GM19240 (cell line): ENCODE measurements at regions not wholly inside any gene's neighbourhood (a gene's known extent, or its start where the extent isn't known, plus 50 kb on each side); places are given as distances from the start of the nearest gene placed in this dataset.
"Not testable (repeated sequence)": the region's sequence is repeated elsewhere in the genome, so short reads cannot be mapped to it uniquely, and the experiment has no call there.

Experiments
- DNase-seq: peaks from one replicate; pipeline ENCODE4 v3.0.0; 2011; ENCODE audit warnings: low spot score; ENCODE audit not compliant: insufficient read length

DNA sequence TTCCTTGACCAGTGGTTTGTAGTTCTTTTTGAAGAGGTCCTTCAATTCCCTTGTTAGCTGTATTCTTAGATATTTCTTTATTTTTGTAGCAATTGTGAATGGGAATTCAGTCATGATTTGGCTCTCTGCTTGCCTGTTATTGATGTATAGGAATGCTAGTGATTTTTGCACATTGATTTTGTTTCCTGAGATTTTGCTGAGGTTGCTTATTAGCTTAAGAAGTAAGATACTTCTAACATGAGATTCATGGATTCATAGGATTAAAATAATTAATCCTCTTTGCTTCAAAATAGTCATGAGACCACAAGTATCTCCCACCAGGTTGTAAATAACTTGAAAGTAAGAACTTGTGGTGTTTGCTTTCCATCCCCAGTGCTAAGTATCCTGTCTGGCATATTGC is 308.9 kb downstream of the DTHD1 start:
- no peak for DNase-seq

DNA sequence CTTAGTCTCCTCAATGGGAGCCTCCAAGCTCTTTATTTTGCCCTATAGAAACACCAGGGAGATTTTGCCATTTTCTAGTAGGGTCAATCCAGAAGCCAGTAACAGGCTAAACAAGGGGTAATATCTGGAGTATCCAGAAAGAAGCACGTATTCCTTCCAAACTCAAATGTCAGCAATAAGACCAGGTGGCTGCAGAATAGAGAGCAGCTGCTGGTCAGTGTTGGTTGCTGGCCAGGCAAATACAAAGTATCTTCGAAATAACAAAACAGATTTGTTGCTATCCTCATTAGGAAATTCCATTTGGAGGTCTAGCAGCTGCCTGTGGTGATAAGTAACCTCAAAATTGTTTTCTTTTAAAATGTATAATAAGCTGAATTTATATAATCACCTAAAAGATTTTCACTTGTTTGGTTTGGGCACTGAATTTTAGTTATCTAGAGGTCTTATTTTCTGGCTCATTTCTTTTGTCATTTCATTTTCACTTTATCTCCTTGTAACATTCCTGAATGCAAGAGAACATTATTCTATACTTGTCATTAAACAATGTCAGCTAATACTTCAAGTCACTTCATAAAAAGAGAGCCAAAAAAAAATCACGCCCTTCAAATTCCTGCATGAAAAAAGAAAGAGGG is 320.6 kb downstream of the DTHD1 start:
- DNase-seq, result no peak

DNA sequence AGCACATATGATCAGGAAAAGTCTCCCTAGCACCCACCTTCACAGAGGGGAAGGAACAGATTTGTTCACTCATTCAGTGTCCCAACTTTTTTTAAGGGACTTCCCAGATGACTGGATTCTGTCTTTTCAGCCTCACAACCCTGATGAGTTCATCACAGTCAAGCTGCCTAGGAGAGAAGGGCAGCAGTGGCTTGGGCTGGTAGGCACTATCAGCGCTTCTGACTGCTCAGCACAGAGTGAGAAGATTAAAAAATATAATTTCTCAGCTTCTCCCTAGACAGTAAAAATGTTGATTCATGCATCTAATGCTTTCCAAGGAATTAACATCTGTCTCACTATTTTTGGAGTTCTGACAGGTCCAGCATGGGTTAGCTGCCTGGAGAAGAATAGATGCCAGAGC is 328.2 kb downstream of the DTHD1 start:
- no peak for DNase-seq

DNA sequence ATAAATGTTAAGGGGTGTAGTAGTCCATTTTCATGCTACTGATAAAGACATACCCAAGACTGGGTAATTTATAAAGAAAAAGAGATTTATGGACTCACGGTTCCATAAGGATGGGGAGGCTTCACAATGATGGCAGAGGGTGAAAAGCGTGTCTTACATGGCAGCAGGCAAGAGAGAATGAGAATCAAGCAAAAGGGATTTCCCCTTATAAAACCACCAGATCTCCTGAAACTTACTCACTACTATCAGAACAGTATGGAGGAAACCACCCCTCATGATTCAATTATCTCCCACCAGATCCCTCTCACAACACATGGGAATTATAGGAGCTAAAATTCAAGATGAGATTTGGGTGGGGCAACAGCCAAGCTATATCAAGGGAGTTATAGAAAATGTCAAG is 329.2 kb downstream of the DTHD1 start:
- no peak for DNase-seq

DNA sequence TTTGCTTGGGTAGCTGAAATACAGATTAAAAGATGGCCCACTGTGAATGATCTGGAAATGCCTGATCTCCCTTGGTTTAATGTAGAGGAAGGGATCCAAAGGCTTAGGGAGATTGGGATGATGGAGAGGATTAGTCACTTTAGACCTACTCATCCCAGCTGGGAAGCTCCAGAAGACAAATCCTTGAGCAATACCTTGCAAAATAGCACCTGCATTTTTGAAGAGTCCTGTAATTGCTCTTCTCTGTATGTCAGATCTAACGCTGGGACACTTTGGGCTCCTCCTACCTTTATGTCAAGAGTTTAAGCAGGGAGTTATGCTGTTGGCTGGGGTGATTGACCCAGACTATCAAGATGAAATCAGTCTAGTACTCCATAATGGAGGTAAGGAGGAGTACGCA is 331.7 kb downstream of the DTHD1 start:
- not testable (repeated sequence) for DNase-seq

DNA sequence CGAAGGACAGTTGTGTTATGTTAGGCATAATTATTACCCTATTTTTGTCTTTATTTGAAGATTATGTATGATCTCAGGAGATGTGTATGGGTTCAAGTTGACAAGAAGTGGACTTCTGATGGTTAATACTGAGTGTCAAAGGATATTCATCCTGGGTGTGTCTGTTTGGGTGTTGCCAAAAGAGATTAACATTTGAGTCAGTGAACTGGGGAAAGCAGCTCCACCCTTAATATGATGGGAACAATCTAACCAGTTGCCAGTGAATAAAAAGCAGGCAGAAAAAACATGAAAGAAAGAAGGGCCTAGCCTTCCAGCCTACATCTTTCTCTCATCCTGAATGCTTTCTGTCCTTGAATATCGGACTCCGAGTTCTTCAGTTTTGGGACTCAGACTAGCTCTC is 332.6 kb downstream of the DTHD1 start:
- no peak for DNase-seq

DNA sequence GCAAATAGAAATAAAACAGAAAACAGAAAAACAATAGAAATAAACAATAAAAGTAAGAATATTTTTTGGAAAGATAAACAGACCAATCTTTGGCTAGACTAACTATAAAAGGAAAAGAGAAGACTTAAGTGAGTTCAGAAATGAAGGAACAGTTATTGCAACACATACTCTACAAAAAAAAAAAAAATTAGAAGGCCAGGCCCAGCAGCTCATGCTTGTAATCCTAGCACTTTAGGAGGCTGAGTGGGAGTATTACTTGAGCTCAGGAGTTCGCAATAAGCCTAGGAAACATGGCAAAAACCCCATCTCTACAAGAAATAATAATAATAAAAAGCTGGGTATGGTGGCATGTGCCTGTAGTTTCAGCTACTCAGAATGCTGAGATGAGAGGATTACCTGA is 336.7 kb downstream of the DTHD1 start:
- DNase-seq, result no peak

DNA sequence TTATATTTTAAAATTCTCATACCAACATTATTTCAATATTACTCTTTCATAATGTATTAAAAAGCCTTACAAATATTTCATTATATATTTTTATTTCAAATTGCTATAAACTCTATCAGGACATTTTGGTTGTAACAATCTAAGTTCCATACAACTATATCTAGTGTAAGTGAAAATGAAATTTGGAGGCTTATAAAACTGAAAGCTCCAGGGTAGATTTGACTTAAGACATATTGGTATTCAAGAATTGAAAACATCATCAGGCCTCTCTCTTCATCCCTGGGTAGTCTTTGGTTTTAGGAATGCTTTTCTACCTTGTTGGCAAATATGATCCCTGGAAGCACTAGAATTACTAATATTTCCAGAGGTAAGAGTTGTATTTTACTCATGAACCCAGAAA is 342.6 kb downstream of the DTHD1 start:
- no peak for DNase-seq

DNA sequence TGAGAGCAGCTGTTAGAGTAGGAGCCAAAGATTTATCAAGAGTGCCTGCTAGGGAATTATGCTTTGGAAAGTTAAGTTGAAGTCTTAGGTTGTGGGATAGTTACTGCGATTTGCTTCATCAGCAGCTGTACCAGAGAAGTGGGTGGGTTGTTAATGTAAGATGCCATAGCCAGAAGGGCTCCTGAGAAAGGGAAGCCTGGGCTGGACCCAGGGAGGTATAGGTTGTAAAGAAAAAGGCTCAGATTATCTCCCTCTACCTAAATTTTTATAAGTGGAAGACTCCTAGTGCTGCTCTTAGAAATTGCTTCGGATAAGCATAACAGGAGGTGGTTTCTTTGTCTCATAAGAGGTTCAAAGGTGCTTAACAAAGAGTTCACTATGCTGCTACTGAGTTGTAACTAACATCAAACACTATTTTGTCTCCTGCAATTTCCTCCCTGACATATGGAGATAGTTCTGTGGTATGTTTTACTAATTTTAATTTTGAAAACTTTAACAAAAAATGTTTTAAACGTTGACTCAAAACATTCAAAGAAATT is 356.9 kb downstream of the DTHD1 start:
- no peak for DNase-seq

DNA sequence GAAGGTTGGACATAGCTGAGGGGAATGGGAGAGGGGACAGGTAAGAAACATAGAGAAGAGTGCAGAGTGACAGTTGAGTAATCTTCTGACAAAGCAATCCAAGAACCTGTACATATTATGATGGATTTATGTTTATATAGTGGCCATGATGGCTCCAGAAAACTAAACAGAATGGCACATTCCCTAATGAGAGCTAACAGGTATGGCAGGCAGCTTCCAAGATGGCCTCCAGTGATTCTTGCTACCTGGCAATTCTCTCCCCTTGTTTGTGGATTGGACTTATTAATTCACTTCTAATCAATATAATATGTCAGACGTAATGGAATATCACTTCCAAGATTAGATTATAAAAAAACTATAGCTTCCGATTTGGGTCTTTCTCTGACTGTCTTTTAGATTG is 359.5 kb downstream of the DTHD1 start:
- DNase-seq, result no peak

DNA sequence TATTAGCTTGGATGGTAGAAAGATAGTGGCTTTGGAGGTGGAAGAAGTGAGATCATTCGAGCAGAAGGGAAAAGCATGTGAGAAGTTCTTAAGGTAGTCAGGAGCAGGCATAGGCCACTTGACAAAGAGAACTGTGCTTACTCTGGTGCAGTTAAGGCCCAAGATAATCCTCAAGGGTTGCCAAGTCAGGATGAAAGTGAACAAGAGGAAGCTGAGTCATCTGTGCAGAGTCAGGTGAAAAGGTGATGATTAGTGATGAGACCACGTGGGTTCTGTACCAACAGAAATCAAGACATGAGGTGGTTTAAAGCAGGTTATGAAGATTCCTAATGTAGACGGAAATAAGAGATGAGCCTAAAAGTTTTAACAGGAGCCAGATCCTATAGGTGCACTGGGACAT is 369.8 kb downstream of the DTHD1 start:
- DNase-seq, result peak; percentile 24

DNA sequence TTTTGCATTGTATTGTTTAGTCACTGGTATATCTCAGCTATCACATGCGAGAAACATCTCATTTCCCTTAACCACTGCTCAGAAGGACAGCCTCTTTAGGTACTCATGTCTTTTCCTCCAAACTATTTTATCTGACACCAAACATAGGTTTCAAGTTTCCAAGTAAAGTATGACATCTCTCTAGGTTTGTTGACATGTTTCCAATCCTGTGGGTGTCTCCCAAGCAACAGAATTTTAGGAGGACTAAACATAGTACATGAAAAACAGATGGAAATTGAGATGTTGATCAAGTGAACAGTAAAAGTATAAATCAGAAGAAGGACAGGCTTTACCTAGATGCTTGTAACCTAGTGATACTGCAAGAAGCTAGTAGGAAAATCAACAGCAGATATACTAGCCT is 371.4 kb downstream of the DTHD1 start:
- no peak for DNase-seq

DNA sequence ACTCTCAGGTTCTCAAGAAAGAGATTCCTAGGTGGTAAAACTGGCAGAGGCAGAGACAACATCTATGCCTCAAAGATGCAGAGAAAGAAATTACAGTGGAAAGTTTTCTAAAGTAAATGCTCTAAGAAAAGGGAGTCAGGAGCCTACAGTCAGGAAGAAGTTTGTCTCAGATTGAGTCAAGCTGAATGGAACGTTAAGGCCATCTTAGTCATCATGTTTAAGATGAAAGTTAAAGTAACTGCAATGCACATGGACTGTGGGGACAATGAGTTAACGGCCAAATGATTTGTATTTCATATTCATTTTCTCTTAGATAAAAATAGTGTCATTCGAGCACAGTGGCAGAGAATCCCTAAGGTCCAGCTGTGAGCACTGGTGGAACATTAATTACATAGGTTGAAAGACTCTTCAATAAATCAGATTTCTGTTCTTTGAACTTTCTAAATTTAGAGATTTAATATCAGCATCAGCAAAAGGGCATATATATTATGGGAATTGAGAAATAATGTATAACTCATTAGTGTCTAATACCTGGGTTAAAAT is 384.6 kb downstream of the DTHD1 start:
- DNase-seq, result no peak

DNA sequence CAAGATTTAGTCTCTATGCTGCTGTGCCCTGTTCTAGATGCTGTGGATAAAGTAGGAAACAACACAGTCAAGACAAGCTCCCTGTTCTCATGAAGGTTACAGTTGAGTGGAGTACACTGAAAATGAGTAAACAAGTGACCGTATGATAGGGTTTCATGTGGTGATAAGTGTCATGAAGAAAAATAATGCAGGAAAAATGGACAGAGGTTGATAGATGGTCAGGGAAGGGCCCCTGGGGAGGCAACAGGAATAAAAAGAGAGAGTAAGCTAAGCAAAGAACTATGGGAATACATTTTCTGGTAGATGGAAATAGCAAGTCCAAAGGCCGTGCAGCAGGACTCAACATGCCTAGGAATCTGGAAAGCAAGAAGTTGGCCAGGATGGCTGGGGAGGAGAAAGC is 394.0 kb downstream of the DTHD1 start:
- no peak for DNase-seq

DNA sequence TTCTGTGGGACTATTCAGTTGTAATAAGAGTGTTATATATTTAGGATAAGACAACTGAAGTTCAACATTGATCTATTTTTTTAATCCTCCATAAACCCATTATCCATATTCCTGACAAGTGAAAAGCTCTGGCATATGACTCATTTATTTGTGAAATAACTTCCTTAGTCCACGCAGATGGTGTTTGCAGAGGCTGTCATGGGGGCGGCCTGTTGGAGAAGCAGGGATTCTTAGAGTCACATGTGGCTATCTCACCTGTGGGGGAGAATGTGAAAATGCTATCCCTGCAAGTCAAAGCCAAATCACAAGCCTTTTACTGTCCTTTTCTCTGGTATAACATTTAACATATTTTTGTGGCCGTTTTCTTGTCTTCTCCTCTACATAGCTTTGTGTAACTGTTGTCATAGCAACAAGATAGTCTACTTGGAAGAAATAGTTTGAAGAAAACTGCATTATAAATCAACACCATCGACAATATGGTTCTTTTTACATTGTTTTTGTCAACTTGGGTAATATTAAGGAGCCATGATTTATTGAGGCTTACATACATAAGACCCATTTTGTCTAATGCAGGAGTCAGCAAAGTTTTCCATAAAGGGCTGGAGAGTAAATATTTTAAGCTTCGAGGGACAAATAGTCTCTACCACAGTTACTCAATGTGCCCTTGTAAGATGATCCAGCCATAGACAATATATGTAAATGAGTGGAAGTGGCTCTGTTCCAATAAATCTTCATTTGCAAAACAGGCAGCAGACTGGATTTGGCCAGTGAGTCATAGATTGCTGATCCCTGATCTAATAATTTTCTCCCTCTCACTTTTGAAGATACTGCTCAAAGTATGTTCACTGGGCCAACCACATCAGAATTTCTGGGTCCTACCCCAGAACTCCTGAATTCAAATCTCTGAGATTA is 395.0 kb downstream of the DTHD1 start:
- DNase-seq, result no peak

DNA sequence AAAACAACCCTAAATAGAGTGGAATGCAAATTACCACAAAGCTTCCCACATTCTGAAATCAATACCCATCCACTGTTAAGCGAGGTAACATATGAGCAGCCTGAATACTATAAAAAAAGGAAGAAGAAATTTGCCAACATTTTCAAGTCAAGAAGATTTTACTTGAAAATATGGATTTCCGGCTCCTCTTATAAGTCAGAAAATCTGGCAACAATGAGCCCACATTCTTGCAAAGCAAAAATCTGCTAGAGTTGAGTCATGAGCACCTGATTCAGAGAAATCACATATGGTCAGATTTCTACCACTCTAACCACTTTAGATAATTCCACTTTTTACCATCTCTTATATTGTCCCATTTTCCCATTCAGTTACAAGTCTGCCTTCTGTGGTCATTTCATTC is 395.7 kb downstream of the DTHD1 start:
- no peak for DNase-seq

DNA sequence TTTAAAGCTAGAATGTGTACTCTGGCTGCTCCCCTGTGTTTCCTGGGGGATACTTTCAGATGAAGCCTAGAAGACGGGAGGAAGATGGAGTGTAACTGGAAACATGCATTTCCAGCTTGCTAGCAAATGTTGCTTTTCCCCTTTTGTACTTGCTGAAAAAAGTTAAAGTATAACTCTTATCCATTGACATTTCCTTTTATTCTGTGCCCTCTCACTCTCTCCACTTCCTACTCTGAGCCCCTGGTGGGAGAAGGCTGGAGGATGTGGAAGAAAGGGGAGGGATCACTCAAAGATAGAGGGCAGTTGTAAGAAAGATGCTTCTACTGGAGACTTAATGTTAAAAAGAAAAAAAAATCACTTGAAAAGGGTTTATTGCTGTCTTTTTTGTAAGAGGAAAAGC is 396.5 kb downstream of the DTHD1 start:
- DNase-seq, result no peak

DNA sequence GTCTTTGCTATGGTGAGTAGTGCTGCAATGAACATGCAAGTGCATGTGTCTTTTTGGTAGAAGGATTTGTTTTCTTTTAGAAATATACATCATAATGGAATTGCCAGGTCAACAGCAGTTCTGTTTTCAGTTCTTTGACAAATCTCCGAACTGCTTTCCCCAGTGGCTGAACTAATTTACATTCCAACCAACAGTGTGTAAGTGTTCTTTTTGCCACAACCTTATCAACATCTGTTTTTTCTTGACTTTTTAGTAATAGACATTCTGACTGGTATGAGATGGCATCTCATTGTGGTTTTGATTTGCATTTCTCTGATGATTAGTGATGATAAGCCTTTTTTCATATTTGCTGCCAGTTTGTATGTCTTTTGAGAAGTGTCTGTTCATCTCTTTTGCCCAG is 406.3 kb downstream of the DTHD1 start:
- DNase-seq, result no peak

DNA sequence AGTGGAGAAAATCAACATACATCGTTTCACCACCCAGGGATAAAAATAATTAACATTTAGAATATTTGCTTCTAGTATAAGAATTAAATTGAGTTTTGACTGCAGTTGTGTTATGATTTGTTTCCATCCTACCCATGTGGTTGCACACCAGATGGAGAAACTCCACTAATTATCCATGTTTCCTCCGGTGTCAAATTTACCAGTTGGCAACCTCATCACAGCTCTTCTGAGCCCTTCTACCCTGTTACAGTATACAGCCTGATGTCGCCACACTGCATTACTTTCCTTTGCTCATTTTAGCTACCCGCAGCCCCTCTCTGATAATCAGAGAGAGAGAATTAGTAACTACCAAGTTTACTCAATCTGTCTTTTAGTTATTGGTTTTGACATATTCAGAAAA is 411.2 kb downstream of the DTHD1 start:
- no peak for DNase-seq

DNA sequence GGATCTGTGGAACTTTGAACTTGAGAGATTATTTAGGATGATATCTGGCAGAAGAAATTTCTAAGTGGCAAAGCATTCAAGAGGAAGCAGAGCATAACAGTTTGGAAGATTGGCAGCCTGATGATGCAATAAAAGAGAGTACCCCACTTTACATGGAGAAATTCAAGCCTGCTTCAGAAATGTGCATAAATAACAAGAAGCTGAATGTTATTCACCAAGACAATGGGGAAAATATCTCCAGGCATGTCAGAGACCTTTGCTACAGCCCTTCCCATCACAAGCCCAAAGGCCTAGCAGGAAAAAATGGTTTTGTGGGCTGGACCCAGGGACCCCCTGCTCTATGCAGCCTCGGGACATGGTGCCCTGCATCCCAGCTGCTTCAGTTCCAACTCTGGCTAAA is 420.8 kb downstream of the DTHD1 start:
- no peak for DNase-seq

DNA sequence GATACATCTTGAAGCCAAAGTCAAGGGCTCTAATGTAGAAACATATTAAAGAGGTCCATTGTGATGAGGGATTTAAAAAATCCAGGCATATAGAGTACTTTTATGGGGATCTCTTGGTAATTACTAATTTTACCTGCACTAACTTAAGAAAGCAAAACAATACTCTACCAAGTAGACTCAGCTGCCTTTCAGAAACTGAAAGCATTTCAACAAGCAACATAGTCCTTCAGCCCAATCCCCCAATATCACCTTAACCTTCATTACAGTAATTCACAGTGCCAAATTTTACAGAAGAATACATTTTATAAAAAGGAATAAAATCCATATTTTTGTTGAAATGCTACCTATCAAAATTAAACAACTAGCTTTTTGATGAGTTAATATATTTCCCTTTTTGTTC is 422.9 kb downstream of the DTHD1 start:
- no peak for DNase-seq

DNA sequence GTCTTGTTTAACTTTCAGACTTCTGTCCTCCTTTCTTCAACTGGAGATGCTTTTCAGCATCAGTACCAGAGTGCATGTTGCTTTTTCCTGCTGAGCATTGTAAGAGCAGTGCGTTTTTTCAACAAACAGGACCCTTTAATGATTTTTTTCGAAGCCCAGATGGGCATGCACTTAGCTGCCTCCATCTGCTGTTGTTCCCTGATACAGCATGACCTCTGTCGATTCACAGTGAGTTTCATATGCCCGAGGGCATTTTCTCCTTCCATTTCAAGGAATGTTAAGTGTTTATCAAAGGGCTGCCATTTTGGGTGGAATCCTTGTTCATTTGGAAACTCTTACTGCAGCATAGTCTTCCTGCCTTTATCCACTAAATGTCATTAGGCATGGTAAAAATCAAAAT is 428.6 kb downstream of the DTHD1 start:
- no peak for DNase-seq

DNA sequence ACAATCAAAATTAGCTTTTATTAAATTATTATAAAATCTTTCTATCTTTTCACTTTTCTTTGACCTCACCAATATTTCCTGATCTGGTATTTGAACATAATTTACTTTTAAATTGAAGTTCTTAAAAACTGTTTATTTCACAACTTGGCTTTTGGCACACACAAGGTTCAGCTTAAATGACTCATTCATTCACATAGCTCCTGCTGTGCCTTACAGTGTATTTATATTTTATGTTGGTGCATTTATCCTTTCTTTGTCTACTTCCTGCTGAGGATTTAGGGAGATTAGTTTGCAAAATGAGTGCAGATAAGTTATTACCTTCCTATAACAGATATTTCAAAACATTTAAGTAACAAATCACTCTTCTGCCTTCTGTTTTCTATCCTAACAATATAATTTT is 430.6 kb downstream of the DTHD1 start:
- DNase-seq, result no peak
